ENCODE measurements at regions not wholly inside any gene's neighbourhood (a gene's known extent, or its start where the extent isn't known, plus 50 kb on each side); places are given as distances from the start of the nearest gene placed in this dataset.

DNA sequence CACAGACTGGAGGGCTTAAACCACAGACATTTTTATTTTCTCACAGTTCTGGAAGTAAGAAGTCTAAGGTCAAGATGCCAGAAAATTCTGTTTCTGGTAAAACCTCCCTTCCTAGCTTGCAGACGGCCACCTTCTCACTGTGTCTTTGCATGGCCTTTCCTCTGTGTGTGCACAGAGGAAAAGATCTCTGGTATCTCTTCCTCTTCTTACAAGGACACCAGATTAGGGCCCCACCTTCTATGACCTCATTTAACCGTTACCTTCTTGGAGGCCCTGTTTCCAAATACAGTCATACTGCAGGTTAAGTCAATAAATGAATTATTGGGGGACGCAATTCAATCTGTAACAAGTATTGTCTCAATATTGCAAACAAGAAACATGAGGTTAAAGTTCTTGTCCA lies 63.0 kb upstream of the PRDX6 start:
- TF ChIP-seq RAD21 (IDR thresholded peaks at IDR 0.05 in 1 of 2, conservative IDR thresholded peaks at IDR 0.05 in 1 of 2; ENCODE audit: low read depth in 2 of 2, low read length in 2 of 2) (no peak), NRF1 (IDR thresholded peaks at IDR 0.05; ENCODE audit: low read depth, low read length) (no peak), GABPA (IDR thresholded peaks at IDR 0.05; ENCODE audit: borderline replicate concordance, insufficient read depth, low read length) (no peak), CEBPB (IDR thresholded peaks at IDR 0.05; ENCODE audit: low read depth, low read length) (no peak), EP300 (IDR thresholded peaks at IDR 0.05; ENCODE audit: borderline replicate concordance in 1 of 2, low read depth in 2 of 2, low read length in 2 of 2) (no peak)
- TF ChIP-seq, protein P1, sequence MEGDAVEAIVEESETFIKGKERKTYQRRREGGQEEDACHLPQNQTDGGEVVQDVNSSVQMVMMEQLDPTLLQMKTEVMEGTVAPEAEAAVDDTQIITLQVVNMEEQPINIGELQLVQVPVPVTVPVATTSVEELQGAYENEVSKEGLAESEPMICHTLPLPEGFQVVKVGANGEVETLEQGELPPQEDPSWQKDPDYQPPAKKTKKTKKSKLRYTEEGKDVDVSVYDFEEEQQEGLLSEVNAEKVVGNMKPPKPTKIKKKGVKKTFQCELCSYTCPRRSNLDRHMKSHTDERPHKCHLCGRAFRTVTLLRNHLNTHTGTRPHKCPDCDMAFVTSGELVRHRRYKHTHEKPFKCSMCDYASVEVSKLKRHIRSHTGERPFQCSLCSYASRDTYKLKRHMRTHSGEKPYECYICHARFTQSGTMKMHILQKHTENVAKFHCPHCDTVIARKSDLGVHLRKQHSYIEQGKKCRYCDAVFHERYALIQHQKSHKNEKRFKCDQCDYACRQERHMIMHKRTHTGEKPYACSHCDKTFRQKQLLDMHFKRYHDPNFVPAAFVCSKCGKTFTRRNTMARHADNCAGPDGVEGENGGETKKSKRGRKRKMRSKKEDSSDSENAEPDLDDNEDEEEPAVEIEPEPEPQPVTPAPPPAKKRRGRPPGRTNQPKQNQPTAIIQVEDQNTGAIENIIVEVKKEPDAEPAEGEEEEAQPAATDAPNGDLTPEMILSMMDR (IDR thresholded peaks at IDR 0.05; ENCODE audit: control extremely low read depth in 1 of 3, insufficient read depth in 1 of 3, low read depth in 1 of 3, low read length in 3 of 3), result no peak

All from H1 (cell line).